Inferior parietal cortex (tissue), 1 donor: ENCODE measurements at regions not wholly inside any gene's neighbourhood (a gene's known extent, or its start where the extent isn't known, plus 50 kb on each side); places are given as distances from the start of the nearest gene placed in this dataset.

Source experiments
- DNase-seq: peaks from one replicate; pipeline ENCODE4 v3.0.0-alpha.2; 2016; ENCODE audit errors: extremely low spot score

- DNase-seq = no peak
These were observed 768.7 kb upstream of the NRSN1 start for GRCh38 chr6:23357185-23357766.

GRCh38 chr6:23365732-23366131 is 760.3 kb upstream of the NRSN1 start:
- no peak for DNase-seq

GRCh38 chr6:23367311-23367710 is 758.7 kb upstream of the NRSN1 start:
- DNase-seq = no peak

- DNase-seq = no peak
These were observed 757.5 kb upstream of the NRSN1 start for GRCh38 chr6:23368557-23368956.

GRCh38 chr6:23370051-23370450 is 756.0 kb upstream of the NRSN1 start:
- no peak for DNase-seq

- DNase-seq = no peak
These were observed 754.7 kb upstream of the NRSN1 start for GRCh38 chr6:23371132-23371915.

GRCh38 chr6:23377830-23378229 is 748.2 kb upstream of the NRSN1 start:
- DNase-seq = no peak

GRCh38 chr6:23380465-23380864 is 745.5 kb upstream of the NRSN1 start:
- no peak for DNase-seq

- no peak for DNase-seq
These were observed 737.8 kb upstream of the NRSN1 start for GRCh38 chr6:23388086-23388783.

- DNase-seq = no peak
These were observed 736.6 kb upstream of the NRSN1 start for GRCh38 chr6:23389386-23389785.

- DNase-seq = no peak
These were observed 735.8 kb upstream of the NRSN1 start for GRCh38 chr6:23390221-23390620.

GRCh38 chr6:23394681-23395080 is 731.3 kb upstream of the NRSN1 start:
- no peak for DNase-seq

GRCh38 chr6:23395381-23395780 is 730.6 kb upstream of the NRSN1 start:
- DNase-seq = no peak

GRCh38 chr6:23396949-23397348 is 729.1 kb upstream of the NRSN1 start:
- no peak for DNase-seq

GRCh38 chr6:23403460-23403859 is 722.6 kb upstream of the NRSN1 start:
- no peak for DNase-seq

GRCh38 chr6:23409531-23409930 is 716.5 kb upstream of the NRSN1 start:
- DNase-seq = no peak

GRCh38 chr6:23410439-23410838 is 715.6 kb upstream of the NRSN1 start:
- no peak for DNase-seq

- no peak for DNase-seq
These were observed 713.2 kb upstream of the NRSN1 start for GRCh38 chr6:23412770-23413169.

- no peak for DNase-seq
These were observed 712.5 kb upstream of the NRSN1 start for GRCh38 chr6:23413327-23414050.

- DNase-seq = peak; percentile 5
These were observed 712.0 kb upstream of the NRSN1 start for GRCh38 chr6:23414051-23414445.

GRCh38 chr6:23414922-23415321 is 711.1 kb upstream of the NRSN1 start:
- no peak for DNase-seq

GRCh38 chr6:23415819-23416427 is 710.1 kb upstream of the NRSN1 start:
- DNase-seq = no peak
